Left lobe of liver (tissue), 2 donors: ENCODE measurements at regions not wholly inside any gene's neighbourhood (a gene's known extent, or its start where the extent isn't known, plus 50 kb on each side); places are given as distances from the start of the nearest gene placed in this dataset.
"Not testable (repeated sequence)": the region's sequence is repeated elsewhere in the genome, so short reads cannot be mapped to it uniquely, and the experiment has no call there.

ENCODE experiments used
- ATAC-seq: fragments of 200-7000 bp; cut with Tn5 transposase; one replicate; pipeline ENCODE4 v1.9.1; 2020; ENCODE audit warnings: mild to moderate bottlenecking, moderate library complexity
- DNase-seq: peaks from one replicate; pipeline ENCODE4 v3.0.0-alpha.2; 2020; ENCODE audit warnings: low spot score
- donor health status: DM: no; HTN: no; CAD: no; lungs with moderate emphysema.
- donor health status: DM: no; HTN: yes; CAD: no.

DNA sequence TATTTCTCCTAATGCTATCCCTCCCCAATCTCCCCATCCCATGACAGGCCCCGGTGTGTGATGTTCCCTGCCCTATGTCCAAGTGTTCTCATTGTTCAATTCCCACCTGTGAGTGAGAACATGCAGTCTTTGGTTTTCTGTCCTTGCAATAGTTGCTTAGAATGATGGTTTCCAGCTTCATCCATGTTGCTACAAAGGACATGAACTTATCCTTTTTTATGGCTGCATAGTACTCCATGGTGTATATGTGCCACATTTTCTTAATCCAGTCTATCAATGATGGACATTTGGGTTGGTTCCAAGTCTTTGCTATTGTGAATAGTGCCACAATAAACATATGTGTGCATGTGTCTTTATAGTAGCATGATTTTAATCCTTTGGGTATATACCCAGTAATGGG is 51.3 kb upstream of the RIOK2 start:
- not testable (repeated sequence) for ATAC-seq

DNA sequence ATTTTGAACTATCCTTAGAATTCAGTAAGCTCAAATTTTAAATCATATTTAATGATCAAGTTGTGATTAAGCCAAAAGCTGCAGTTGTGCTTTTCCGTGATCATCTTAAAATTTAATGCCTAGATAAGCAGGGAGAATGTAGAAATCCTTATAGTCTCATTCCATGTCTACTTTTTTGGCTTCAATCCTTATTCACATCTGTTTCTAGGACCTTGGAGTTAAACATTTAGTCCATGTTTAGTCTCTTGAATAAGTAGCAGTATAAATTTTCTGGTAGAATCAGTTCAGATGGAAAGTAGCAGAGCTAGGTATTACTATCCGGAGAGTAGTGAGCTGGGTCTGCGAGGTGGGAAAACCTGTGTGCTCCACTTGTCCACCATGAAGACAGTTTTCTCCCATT is 59.3 kb upstream of the RIOK2 start:
- no peak for ATAC-seq
- DNase-seq, result no peak

More for the DNA sequence above, 51.3 kb upstream of the RIOK2 start:
- not testable (repeated sequence) for DNase-seq

DNA sequence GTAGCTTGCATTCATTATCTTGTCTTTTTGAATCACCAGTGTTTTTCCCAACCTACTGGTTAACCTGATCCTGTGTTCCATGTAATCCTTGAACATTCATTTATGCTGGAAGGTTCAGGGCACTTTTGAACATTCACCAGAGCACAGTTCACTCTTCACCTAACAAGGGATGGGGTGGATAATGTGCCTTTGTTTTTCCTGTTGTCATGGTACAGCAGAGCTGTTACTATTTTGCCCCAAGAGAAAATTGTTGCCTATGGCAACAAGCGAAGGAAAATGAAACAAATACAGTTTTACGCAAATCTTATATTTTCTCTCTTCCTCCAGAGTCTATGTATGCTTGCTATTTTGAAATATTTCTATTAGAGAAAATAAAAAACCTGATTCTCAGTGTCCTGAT is 60.3 kb upstream of the RIOK2 start:
- ATAC-seq (no peak), DNase-seq (no peak)

DNA sequence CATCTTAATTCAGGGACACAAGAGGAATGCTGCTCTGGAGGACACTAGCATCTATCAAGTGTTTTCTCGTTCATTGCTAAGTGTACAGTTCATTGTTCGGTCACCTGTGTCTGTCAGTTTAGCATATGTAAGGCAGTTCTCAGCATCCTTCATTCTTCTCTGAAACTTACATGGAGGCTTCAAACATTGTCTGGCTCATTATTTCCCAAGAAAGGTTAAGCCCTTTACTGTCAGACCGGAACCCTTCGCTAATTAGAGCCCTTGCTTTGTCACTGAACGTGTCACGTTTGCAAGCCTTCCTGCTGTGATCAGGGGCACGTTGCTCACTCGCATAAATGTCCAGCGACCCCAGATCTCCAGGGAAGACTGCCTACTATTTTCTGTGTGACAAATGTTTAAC is 62.3 kb upstream of the RIOK2 start:
- DNase-seq, result no peak

DNA sequence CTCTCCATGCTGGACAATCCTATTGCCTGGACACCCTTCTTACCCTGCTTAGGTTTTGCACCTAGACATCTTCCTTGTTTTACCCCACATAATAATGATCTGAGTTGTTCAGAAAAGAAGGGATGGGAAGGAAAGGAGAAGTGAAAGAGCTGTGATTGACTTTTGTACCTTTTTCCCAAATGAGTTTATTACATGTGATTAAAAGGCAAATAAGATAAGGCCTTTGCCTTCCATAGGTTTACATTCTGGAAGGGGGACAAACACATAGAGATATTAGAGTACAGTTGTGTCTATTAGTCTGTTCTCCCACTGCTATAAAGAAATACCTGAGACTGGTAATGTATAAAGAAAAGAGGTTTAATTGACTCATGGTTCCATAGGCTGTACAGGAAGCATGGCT is 67.1 kb upstream of the RIOK2 start:
- ATAC-seq (no peak), DNase-seq (no peak)

More for the DNA sequence above, 62.3 kb upstream of the RIOK2 start:
- no peak for ATAC-seq

DNA sequence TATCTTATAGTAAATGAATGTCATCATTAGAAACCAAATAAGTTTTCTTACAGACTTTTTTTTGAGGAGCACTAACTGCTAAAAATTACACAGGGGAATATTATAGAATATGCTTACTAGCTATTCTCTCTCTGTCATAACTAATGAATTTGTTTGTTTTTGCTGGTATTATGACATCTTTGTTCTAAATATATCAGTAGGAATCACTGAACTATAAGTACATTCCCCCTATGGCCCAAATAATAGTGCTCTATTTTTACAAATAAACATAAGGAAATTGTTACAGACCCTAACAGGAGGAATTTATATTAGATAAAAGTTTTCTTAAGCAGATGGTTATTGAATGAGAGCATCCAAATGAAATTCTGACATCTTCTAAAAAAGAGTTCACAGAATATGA is 83.0 kb upstream of the RIOK2 start:
- DNase-seq, result no peak
- no peak for ATAC-seq

DNA sequence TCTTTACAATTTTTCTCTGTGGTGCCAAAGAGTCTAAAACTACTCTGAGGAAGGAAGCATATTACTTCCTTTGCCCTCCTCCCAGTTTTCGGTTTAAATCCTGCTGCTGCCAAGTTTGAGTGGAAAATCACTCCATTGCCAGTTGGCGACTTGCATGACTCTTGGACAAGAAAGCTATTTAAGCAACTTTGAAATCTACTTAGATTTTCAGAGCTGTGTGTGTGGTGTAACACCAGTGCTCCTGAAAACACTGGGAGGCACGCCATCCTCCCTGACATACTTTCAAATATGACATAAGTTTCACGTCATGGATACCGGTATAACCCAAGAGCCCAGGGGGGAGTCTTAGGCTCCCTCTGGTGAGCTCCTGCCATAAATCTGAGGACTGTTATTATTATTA is 83.5 kb upstream of the RIOK2 start:
- ATAC-seq (peak; percentile 67), DNase-seq (peak; percentile 51)

DNA sequence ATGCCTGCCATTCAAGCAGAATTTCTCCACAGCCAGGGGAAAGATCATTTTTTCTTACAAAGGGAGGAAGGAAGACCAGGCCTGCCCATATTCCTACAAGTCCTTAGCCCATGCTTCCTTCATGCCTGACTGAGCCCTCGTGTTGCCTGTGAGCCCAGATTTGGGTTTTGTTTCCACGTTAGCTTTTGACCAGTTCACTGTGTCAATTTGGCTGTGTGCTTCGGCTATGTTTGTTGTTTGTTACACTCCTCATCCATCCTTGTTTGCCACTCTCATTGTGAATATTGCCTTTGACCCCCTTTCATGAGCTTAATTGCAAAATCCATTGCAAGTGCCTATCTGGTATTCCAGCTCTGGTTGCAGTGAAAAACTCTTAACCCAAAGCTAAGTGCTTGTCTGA is 84.7 kb upstream of the RIOK2 start:
- ATAC-seq, result peak; percentile 53
- DNase-seq, result no peak

DNA sequence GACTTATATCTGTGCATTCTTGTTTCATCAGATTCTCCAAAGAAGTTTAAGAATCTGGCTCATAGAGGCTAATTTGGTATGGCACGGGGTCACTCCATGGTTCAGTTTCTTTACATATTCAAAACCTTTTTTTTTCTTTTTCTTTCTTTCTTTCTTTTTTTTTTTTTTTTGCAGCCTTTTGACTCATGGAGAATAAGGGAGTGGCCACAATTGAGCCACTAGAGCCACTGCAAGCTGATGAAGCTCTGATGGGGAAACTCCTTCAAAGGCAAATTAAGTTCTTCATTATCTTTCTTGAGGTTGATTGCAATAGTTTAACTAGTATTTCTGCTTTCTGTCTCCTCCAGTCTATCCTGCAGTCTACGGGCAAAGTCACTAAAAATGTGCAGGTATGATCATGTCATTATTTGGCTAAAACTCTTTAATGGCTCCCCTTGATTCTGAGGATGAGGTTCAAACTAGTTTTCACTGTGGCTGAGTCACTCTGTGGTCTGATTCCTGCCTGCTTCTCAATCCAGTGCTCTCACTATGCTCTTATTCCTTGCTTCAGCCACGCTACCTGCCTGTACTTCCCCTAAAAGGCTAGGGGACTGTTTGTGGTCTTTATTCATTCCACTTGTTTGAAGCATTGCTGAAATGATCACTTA is 93.5 kb upstream of the RIOK2 start:
- ATAC-seq (no peak), DNase-seq (no peak)

DNA sequence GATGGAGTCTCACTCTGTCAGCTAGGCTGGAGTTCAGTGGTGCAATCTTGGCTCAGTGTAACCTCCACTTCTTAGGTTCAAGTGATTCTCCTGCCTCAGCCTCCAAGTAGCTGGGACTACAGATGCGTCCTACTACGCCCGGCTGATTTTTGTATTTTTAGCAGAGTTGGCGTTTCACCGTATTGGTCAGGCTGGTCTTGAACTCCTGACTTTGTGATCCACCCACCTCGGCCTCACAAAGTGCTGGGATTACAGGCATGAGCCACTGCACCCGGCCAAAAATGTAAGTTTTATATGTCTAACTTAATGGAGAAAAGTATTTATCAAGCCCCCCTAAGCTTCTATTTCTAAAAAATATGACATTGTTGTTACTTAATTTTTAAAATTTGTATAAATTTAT is 98.2 kb upstream of the RIOK2 start:
- ATAC-seq (no peak), DNase-seq (no peak)

DNA sequence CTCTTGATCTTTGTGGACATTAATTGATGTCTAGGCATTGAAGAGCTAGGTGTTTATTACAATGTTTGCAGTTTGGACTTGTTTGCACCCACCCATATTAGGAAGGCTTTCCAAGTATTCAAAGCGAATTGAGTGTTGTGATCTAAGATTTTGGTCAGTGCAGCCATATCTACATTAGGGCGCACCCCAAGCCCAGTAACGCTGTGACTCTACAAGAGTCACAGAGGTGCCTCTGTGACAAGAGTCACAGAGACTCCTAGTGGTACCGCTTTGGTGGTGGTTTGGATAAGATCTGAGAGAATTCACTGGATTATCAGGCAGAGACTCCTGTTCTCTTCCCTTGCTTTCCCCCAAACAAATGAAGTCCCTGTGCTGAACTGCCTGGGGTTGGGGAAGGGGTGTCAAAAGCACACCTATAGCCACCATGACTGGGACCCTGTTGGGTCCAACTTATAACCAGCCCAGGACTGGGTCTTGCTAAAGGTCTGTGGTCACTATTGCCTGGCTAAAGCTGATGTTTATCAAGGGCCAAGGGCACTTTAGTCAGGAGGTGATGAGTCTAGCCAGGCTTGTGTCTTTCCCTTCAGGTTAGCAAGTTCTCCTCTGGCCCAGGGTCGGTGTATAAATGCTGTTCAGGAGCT is 114.1 kb upstream of the RIOK2 start:
- DNase-seq, result no peak
- ATAC-seq, result peak; percentile 78

DNA sequence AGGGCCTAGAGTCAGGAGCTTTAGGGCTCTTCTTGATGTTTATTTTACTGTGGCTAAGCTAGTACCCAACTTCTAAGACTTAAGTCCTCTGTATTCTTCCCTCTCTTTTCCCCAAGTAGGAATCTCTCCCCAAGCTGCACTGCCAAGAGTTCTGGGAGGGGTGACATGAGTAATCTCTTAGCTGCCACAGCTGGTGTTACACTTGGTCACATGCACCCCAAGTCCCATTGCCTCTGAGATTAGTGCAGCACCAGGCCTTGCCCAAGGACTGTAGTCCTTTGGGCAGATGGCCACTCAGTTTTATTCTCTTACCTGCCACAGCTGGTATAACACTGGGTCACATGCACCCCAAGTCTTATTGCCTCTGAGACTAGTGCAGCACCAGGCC is 114.7 kb upstream of the RIOK2 start:
- DNase-seq (no peak), ATAC-seq (no peak)

DNA sequence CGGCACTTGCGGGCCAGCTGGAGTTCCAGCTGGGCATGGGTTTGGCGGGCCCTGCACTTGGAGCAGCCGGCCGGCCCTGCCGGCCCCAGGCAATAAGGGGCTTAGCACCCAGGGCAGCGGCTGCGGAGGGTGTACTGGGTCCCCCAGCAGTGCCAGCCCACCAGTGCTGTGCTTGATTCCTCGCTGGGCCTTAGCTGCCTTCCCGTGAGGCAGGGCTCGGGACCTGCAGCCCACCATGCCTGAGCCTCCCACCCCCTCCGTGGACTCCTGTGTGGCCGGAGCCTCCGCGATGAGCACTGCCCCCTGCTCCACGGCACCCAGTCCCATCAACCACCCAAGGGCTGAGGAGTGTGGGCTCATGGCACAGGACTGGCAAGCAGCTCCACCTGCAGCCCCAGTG is 118.1 kb upstream of the RIOK2 start:
- ATAC-seq, DNase-seq: not testable (repeated sequence)

DNA sequence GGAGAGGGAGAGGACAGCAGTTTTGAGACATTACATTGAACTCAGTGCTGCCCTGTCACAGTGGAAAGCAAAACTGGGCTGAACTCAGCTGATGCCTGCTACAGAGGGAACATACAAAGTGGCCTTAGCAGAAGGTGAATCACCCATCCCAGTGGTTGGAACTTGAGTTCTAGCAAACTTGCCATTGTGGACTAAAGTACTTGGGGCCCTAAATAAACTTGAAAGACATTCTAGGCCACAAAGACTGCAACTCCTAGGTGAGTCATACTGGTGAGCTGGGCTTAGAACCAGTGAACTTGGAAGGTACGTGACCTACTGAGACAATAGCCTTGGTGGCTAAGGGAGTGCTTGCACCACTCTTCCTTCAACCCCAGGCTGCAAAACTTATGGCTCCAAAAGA is 155.7 kb upstream of the RIOK2 start:
- ATAC-seq, result no peak
- DNase-seq, result no peak

DNA sequence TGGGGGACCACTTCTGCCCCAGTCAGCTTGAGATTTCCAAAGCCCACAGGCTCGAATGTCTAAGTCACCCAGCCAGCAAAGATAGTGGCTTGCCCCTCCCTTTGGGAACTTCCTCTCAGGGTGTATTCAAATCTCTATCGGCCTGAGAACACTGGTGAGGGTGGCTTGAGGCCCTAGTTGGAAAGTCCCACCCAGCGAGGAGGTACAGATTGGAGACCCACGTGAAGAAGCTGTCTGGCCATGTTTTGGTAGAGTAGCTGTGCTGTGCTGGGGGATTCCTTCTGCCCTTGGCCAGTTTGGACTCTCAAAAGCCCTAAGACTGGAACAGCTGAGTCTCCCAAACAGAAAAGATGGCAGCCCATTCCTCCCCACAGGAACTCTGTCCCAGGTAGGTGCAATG is 172.7 kb upstream of the RIOK2 start:
- ATAC-seq, result no peak
- DNase-seq, result no peak

DNA sequence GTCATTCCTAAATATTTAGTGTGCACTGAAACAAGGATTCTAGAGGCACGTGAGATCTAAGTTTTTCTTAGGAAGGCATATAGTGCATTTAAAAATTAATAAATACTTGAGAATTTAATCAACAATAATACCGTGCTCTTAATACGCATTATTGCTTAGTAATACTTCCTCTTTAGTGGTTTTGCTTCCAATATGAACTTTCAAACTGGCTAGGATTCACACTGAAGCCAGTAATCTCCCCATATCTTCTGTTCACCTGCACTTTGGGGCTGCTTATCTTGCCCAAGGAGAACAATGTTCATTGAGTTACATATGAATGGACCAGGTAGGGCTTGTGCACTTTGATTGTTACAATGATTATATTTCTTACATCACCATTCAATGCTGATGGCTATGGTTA is 180.5 kb upstream of the RIOK2 start:
- no peak for DNase-seq
- no peak for ATAC-seq

DNA sequence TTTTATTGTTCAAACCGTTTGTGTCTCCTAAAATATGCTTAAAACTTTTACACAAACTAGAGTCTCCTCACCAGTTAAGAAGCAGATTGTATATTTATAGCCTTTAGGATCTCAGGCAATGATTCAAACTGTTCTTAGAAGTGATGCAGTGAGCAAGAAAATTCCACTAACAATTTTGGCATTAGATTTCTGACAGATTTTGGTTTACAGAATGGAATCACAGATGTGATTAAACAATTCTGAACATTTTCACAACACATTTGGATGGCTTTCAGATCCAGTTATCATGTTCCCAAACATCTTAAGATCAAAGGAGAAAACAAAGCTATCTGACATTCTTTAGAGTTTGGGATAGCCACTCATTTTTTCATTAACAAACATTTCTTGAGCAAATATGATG is 181.7 kb upstream of the RIOK2 start:
- DNase-seq, result no peak
- no peak for ATAC-seq

DNA sequence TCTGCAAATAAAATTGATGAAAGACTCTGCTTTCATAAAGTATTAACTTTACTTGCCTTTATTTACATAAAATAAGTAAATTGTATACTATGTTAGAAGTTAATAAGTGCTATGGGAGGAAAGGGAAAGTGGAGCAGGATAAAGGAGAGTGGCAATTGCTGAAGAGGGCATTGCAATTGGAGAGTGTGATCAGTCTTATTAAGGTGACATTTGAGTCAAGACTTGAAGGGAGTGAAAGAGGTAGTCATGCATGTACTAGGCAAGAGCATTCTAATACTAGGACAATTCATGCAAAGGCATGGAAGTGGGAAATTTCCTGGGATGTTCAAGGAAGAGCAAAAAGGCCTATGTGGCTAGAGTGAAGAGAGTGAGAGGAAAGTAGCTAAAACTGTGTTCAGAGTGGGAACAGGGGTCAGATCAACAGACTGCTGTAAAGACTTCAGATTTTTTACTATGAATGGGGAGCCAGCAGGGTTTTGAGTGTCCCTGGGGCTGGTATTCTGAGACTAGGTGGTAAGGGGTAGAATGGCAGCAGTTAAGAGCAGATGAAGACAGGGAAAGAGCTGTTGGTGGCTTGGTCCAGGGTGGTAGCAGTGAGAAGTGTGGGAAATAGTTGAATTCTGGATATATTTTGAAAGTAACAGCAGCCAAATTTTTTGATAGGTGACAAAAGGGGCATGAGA is 182.3 kb upstream of the RIOK2 start:
- ATAC-seq, result no peak
- DNase-seq, result no peak

DNA sequence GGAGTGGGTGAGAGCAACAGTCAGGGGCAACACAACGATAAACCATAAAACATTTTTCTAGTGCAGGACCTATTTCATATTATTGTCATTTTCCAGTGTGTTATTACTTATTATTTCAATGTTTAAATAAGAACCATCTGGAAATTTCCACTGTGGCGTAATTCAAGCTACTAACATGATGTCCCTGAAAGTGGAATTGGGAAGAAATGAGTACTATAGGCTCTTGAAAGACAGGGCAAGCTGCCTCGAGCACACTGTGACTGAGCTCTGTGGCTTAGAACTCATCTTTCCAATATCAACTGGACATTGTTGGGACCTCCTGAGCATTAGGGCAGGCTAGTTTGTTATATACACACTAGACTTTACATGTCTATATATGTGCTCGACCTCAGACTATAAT is 182.9 kb upstream of the RIOK2 start:
- no peak for ATAC-seq
- no peak for DNase-seq

DNA sequence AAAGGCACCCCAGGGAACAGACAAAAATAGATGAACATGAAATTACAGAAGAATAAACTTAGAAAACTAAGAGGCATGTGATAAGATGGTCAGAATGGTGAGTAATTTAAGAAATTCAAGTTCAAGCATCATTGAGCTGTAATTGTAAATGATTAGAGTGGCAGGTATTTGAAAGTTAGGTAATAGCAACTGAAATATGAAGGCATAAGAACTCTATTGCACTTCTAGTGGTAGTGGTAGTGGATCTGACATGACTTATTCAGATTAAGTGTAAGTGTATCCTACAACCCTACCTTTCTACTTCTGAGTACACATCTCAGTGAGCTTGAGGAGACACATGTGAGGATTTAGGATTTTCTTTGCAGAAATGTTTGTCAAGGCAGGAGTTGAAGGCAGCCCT is 192.9 kb upstream of the RIOK2 start:
- ATAC-seq (no peak), DNase-seq (no peak)

DNA sequence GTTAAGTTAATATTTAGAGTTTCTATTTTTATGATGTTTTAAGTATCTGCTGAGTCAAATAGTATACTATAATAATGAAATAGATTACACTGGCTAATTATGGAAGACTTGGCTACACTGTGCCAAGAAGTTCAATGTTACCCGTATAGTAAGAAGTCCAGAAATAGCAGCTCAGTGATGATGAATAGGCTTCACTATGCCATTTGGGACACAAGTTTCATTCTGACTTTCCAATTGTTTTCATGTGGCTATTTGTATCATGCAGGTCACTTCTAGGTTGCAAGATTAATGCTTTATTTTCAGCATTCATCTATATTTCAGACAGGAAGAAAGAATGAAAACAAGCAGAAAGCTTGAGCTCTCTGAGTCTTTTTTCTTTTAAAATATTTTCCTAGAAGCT is 194.5 kb upstream of the RIOK2 start:
- no peak for ATAC-seq
- no peak for DNase-seq

DNA sequence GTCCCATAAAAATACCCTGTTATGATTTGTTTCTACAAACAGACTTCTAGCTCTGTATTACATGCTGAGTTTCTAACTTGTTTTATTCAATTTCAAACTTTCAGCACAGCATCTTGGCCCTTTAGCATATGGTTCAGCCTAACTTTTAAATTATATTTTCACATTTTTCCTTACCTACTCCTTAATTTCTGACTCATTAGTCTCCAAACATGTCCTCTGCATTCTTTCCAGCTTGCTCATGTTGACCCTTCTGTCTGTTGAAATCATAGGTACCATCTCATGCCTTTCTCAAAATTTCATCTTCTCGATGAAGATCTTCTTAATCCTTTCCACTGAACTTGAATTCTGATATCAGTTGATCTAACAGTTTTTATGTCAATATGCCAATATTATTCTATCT is 200.9 kb upstream of the RIOK2 start:
- no peak for ATAC-seq
- no peak for DNase-seq

DNA sequence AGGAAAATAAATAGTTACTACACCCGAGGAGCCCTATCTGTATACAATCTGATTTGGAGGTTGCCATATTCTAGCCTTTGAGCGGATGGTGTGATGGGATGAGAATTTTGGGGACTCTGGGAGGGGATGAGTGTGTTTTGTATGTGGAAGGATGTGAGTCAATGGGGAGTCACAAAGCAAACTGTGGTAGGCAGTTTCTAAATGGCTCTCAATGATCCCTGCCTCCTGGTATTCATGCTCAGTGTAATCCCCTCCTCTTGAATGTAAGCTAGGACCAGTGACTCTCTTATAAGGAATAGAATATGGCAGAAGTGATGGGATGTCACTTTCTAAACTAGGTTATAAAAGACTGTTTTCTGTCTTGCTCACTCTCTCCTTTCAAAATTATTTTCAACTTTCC is 205.7 kb upstream of the RIOK2 start:
- ATAC-seq, result no peak
- DNase-seq, result no peak
